Motor neuron (in vitro differentiated cells): ENCODE measurements at regions not wholly inside any gene's neighbourhood (a gene's known extent, or its start where the extent isn't known, plus 50 kb on each side); places are given as distances from the start of the nearest gene placed in this dataset.
A peak's percentile ranks its signal among the peaks of the same experiment; 100 is the strongest.

Experiments
- ATAC-seq, 8 experiments: fragments of 200-7000 bp; cut with Tn5 transposase; replicated peaks in 6 of 8; 2 replicates each; pipeline ENCODE4 v1.8.0; 2021; ENCODE audit warnings: mild to moderate bottlenecking in 8 of 8, moderate library complexity in 8 of 8
- H3K27ac ChIP-seq, 2 donors: fragments of 250-450 bp; sonication (Bioruptor Pico); 2 replicates each; pipeline ENCODE4 v1.9.0; 2021; ENCODE audit warnings: antibody characterized with exemption in 2 of 2, mild to moderate bottlenecking in 2 of 2, moderate library complexity in 1 of 2
- H3K4me1 ChIP-seq, 2 donors: fragments of 250-450 bp; sonication (Bioruptor Pico); replicated peaks in 1 of 2; 2 replicates each; pipeline ENCODE4 v1.6.1; 2021; ENCODE audit warnings: antibody characterized with exemption in 2 of 2, mild to moderate bottlenecking in 2 of 2, moderate library complexity in 1 of 2
- H3K4me3 ChIP-seq, 5 donors: fragments of 250-450 bp; sonication (Bioruptor Pico); 2 replicates each; pipeline ENCODE4 v1.9.0; 2021; ENCODE audit warnings: antibody characterized with exemption in 5 of 5, mild to moderate bottlenecking in 5 of 5, moderate library complexity in 4 of 5
- WGBS, 10 experiments: fragments of 450-650 bp; shearing (Covaris generic); methylation state at CpG; one replicate each; pipeline ENCODE4 v1.0.0; 2022; 5-methylcytosine and 5-hydroxymethylcytosine counted together
- in situ Hi-C, 9 experiments: fragments of 400-800 bp; cut with MboI; loops; one replicate each; pipeline ENCODE4 v1.15.0; 2021; ENCODE audit warnings: low sequenced_read_pairs in 9 of 9, low pct_unique_long_range_greater_than_20kb in 2 of 9; ENCODE audit not compliant: unreplicated experiment in 9 of 9

GRCh38 chr12:13734584-13735152, 246.7 kb downstream of the GRIN2B start:
- Histone ChIP-seq H3K27ac (no peak overlapping the region), H3K4me3 (no peak overlapping the region), H3K4me1 (peaks cover 0 to under 1% of the 10 kb centered on the region in 2 donors)
- no peak for ATAC-seq
- WGBS, 10 experiments, result 0 to 100% (median 60%) methylated on average over 1 to 2 of the region's 2 CpGs; no CpG with 5 or more reads in 1 of the 10 experiments
- in situ Hi-C loops, result loop anchor here in 5 of 9 experiments (25.0 kb wide), 2 partner anchors 203 to 428 kb away; no protein-coding TSS in a partner anchor

GRCh38 chr12:13727707-13728195, 253.7 kb downstream of the GRIN2B start:
- no peak overlapping the region for H3K27ac ChIP-seq
- peak; percentile 68 to 95 (median 94) for ATAC-seq
- WGBS, 10 experiments, result 0 to 17% (median 0%) methylated on average over 1 of the region's 1 CpG; no CpG with 5 or more reads in 5 of the 10 experiments
- peaks cover 11 to 15% of the 10 kb centered on the region in 2 donors for H3K4me1 ChIP-seq
- in situ Hi-C loops, result loop anchor here in 5 of 9 experiments (25.0 kb wide), 2 partner anchors 210 to 435 kb away; no protein-coding TSS in a partner anchor
- H3K4me3 ChIP-seq, result no peak overlapping the region

GRCh38 chr12:13725049-13725448, 256.4 kb downstream of the GRIN2B start:
- in situ Hi-C loops, result loop anchor here in 5 of 9 experiments (25.0 kb wide), 2 partner anchors 212 to 437 kb away; no protein-coding TSS in a partner anchor
- WGBS, 10 experiments, result 0 to 50% (median 20%) methylated on average over 1 of the region's 1 CpG; no CpG with 5 or more reads in 5 of the 10 experiments

GRCh38 chr12:13724136-13724535, 257.3 kb downstream of the GRIN2B start:
- Histone ChIP-seq H3K27ac (no peak overlapping the region), H3K4me1 (peaks cover 11 to 15% of the 10 kb centered on the region in 2 donors), H3K4me3 (no peak overlapping the region)
- 0 to 80% (median 42%) methylated on average over 1 of the region's 1 CpG; no CpG with 5 or more reads in 4 of the 10 experiments for WGBS, 10 experiments
- in situ Hi-C loops, result no loop called here
- no peak for ATAC-seq

More at GRCh38 chr12:13725049-13725448, 256.4 kb downstream of the GRIN2B start:
- Histone ChIP-seq H3K4me1 (peaks cover 11 to 15% of the 10 kb centered on the region in 2 donors), H3K4me3 (no peak overlapping the region), H3K27ac (no peak overlapping the region)
- peak in 1 of 8 experiments; percentile 2 for ATAC-seq

GRCh38 chr12:13719986-13720385, 261.4 kb downstream of the GRIN2B start:
- WGBS, 10 experiments, result 0 to 100% (median 79%) methylated on average over 1 to 2 of the region's 2 CpGs; no CpG with 5 or more reads in 4 of the 10 experiments
- Histone ChIP-seq H3K4me3 (no peak overlapping the region), H3K4me1 (peaks cover 2 to 30% of the 10 kb centered on the region in 2 donors), H3K27ac (no peak overlapping the region)
- in situ Hi-C loops, result no loop called here
- no peak for ATAC-seq

GRCh38 chr12:13718271-13718670, 263.1 kb downstream of the GRIN2B start:
- in situ Hi-C loops, result no loop called here
- ATAC-seq, result no peak
- Histone ChIP-seq H3K4me3 (no peak overlapping the region), H3K27ac (no peak overlapping the region), H3K4me1 (peaks cover 6 to 41% of the 10 kb centered on the region in 2 donors)
- WGBS, 10 experiments, result 14 to 93% (median 85%) methylated on average over 1 to 5 of the region's 5 CpGs; no CpG with 5 or more reads in 3 of the 10 experiments

GRCh38 chr12:13716119-13716518, 265.3 kb downstream of the GRIN2B start:
- no peak overlapping the region for H3K4me3 ChIP-seq
- 31 to 100% (median 71%) methylated on average over 1 to 2 of the region's 2 CpGs; no CpG with 5 or more reads in 1 of the 10 experiments for WGBS, 10 experiments
- ATAC-seq, result peak in 5 of 8 experiments; percentile 34 to 71 (median 55)
- peaks cover 9 to 46% of the 10 kb centered on the region in 2 donors for H3K4me1 ChIP-seq
- H3K27ac ChIP-seq, result no peak overlapping the region
- in situ Hi-C loops, result no loop called here

- in situ Hi-C loops, result no loop called here
- Histone ChIP-seq H3K4me1 (peaks cover 9 to 46% of the 10 kb centered on the region in 2 donors), H3K4me3 (no peak overlapping the region), H3K27ac (no peak overlapping the region)
- peak in 5 of 8 experiments; percentile 80 to 91 (median 87) for ATAC-seq
- 0 to 83% (median 40%) methylated on average over 1 to 4 of the region's 4 CpGs; no CpG with 5 or more reads in 2 of the 10 experiments for WGBS, 10 experiments
Observed at GRCh38 chr12:13713556-13714410, 267.6 kb downstream of the GRIN2B start.

- in situ Hi-C loops, result no loop called here
- peaks cover 0 to under 1% of the 10 kb centered on the region in 2 donors for H3K4me1 ChIP-seq
- WGBS, 10 experiments, result 0 to 100% (median 56%) methylated on average over 1 of the region's 1 CpG; no CpG with 5 or more reads in 4 of the 10 experiments
- H3K27ac ChIP-seq, result no peak overlapping the region
- no peak for ATAC-seq
- no peak overlapping the region for H3K4me3 ChIP-seq
Observed at GRCh38 chr12:13707829-13708228, 273.6 kb downstream of the GRIN2B start.

- peaks cover 0 to 5% of the 10 kb centered on the region in 2 donors for H3K4me1 ChIP-seq
- H3K4me3 ChIP-seq, result no peak overlapping the region
- 0 to 70% (median 30%) methylated on average over 1 to 5 of the region's 5 CpGs; no CpG with 5 or more reads in 2 of the 10 experiments for WGBS, 10 experiments
- in situ Hi-C loops, result no loop called here
- H3K27ac ChIP-seq, result no peak overlapping the region
- ATAC-seq, result no peak
Observed at GRCh38 chr12:13702381-13702780, 279.0 kb downstream of the GRIN2B start.

- no peak overlapping the region for H3K4me3 ChIP-seq
- no peak for ATAC-seq
- in situ Hi-C loops, result no loop called here
Observed at GRCh38 chr12:13701502-13701901, 279.9 kb downstream of the GRIN2B start.

GRCh38 chr12:13697973-13698372, 283.4 kb downstream of the GRIN2B start:
- Histone ChIP-seq H3K4me3 (no peak overlapping the region), H3K27ac (no peak overlapping the region), H3K4me1 (peaks cover 0 to 5% of the 10 kb centered on the region in 2 donors)
- in situ Hi-C loops, result no loop called here
- 0 to 100% (median 62%) methylated on average over 1 to 10 of the region's 11 CpGs; no CpG with 5 or more reads in 1 of the 10 experiments for WGBS, 10 experiments
- peak in 5 of 8 experiments; percentile 22 to 81 (median 48) for ATAC-seq

More at GRCh38 chr12:13701502-13701901, 279.9 kb downstream of the GRIN2B start:
- Histone ChIP-seq H3K4me1 (peaks cover 0 to 5% of the 10 kb centered on the region in 2 donors), H3K27ac (no peak overlapping the region)

- Histone ChIP-seq H3K27ac (no peak overlapping the region), H3K4me3 (no peak overlapping the region), H3K4me1 (peaks cover 0 to 5% of the 10 kb centered on the region in 2 donors)
- in situ Hi-C loops, result no loop called here
- WGBS, 10 experiments, result 21 to 100% (median 71%) methylated on average over 1 to 2 of the region's 2 CpGs; no CpG with 5 or more reads in 1 of the 10 experiments
- ATAC-seq, result no peak
Observed at GRCh38 chr12:13695781-13696180, 285.6 kb downstream of the GRIN2B start.
